GM12874 (cell line): ENCODE measurements at regions not wholly inside any gene's neighbourhood (a gene's known extent, or its start where the extent isn't known, plus 50 kb on each side); places are given as distances from the start of the nearest gene placed in this dataset.

Source experiments
- CTCF ChIP-seq: IDR thresholded peaks from 2 replicates; pipeline ENCODE4 v1.5.1; 2011; ENCODE audit warnings: low read depth, mild to moderate bottlenecking, control low read depth, low read length, moderate library complexity; ENCODE audit not compliant: insufficient read depth

GRCh38 chr6:48281217-48281616 lies 170.2 kb upstream of the PTCHD4 start:
- TF ChIP-seq CTCF: no peak

DNA sequence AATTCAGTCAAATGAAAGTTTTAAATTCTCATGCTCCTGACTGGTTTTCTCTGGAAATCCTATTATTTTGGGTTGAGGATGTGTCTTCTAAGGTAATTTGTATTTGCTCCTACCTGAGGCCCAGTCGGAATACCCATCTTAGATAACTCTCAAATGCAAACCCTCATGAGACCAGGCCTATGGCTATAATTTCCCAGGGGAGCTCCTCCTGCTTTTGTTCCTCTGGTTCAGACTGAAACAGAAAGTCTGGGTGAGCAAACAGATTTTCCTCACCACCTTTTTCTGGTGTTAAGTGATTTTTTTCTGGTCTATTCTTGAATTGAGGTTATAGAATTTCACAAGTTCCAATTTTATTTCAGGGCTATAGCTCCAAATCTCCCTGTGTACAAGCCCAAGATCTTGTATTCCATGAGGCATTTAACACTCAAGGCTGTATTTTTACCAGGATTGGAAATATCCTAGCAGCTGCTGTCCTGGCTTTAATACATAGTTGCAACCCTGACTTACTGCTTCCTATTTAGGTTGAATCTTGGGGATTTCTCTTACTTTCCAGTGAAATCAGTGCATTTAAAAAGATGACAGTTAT lies 169.1 kb upstream of the PTCHD4 start:
- no peak for TF ChIP-seq CTCF

- TF ChIP-seq CTCF: no peak
Observed at GRCh38 chr6:48278261-48278660, 167.3 kb upstream of the PTCHD4 start.

DNA sequence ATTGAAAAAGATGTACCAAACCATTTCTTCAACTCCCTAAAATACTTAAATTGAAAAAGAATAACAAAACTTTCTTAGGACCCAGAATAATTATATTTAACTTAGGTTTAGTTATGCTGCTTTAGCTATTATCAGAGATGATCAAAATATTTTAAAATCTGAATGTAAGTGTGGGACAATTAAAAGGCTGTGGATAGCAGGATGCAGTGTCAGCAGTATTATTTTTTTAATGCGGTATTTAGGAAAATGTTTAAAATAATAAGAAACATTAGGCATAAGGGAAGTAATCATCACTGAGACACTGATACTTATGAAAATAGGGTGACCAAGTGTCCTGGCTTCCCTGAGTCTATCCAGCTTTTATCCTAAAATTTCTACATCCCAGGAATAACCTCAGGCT lies 161.5 kb upstream of the PTCHD4 start:
- no peak for TF ChIP-seq CTCF

- no peak for TF ChIP-seq CTCF
Observed at GRCh38 chr6:48255094-48255493, 144.1 kb upstream of the PTCHD4 start.

DNA sequence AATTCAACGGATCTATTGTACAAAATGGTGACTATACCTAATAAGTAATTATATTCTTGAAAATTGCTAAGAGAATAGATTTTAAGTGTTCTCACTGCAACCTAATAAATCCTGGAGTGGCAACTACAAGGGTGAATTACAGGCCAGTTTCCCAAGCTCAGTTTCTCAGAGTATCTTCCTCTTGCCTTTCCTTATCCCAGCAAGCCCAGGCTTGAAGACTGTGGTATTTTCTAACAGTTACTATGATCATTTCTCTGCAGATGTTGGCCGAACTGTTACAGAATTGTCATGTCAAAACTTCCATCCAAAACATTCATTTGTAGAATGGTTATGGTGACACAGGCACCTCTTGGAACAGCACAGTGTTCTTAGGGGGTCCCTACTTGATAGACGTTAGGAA lies 138.1 kb upstream of the PTCHD4 start:
- TF ChIP-seq CTCF: no peak

DNA sequence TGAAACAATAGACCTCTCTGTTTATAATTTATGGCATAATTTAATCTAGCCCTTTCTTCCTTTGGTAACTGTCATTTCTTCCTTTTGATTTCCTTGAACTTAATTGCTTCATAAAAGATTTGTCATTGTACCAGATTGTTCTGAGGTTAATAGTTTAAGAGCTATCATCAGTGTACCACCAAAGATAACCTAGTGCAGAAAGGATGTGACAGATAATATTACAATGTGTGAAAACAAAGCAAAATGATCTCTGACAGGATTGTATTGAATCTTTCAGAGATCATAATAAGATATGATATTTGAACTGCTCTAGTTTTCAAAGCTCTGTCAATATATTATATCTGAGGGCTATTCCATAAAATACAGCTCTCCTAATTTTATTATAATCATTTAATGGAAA lies 132.1 kb upstream of the PTCHD4 start:
- no peak for TF ChIP-seq CTCF
